Chondrocyte (in vitro differentiated cells): ENCODE measurements at regions not wholly inside any gene's neighbourhood (a gene's known extent, or its start where the extent isn't known, plus 50 kb on each side); places are given as distances from the start of the nearest gene placed in this dataset.

ENCODE experiments used
- DNase-seq: peaks from one replicate; pipeline ENCODE4 v3.0.0; 2021; ENCODE audit warnings: mixed read lengths, low spot score
- H3K27ac Mint-ChIP-seq: one replicate; pipeline ENCODE4 v1.8.0; 2021; ENCODE audit warnings: mild to moderate bottlenecking, moderate library complexity, mixed read lengths; ENCODE audit not compliant: unreplicated experiment
- H3K27me3 Mint-ChIP-seq: 2 replicates; pipeline ENCODE4 v1.8.0; 2021; ENCODE audit warnings: low read depth, mixed read lengths
- H3K36me3 Mint-ChIP-seq: 2 replicates; pipeline ENCODE4 v1.8.0; 2021; ENCODE audit warnings: low read depth, mixed read lengths
- H3K4me1 Mint-ChIP-seq: 2 replicates; pipeline ENCODE4 v1.8.0; 2021; ENCODE audit warnings: low read depth, mild to moderate bottlenecking, mixed read lengths
- H3K4me3 Mint-ChIP-seq: one replicate; pipeline ENCODE4 v1.8.0; 2021; ENCODE audit warnings: mild to moderate bottlenecking, moderate library complexity, mixed read lengths; ENCODE audit not compliant: unreplicated experiment
- H3K9me3 Mint-ChIP-seq: 2 replicates; pipeline ENCODE4 v1.8.0; 2021; ENCODE audit warnings: low read depth, mixed read lengths
- TF ChIP-seq, protein P1 (sequence below): fragments of 200-600 bp; sonication (generic); IDR thresholded peaks from 2 replicates; pipeline ENCODE4 v1.5.0; 2021; ENCODE audit warnings: antibody characterized with exemption, mild to moderate bottlenecking, moderate library complexity

DNA sequence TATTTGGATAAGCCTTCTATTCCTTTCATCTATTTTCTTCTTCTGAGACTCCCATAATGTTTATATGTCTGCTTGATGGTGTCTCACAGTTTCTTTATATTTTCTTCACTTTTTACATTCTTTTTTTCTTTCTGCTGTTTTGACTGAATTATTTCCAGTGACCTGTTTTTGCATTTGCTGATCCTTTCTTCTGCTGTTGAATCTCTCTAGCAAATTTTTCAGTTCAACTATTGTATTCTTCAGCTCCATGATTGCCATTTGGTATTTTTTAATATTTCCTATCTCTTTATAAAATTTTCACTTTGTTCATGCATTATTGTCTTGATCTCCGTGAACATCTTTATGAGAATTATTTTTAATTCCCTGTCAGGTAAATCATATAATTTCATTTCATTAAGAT is 122.3 kb upstream of the ST6GALNAC5 start:
- peaks cover 35% of the 10 kb centered on the region for H3K9me3 Mint-ChIP-seq
- TF ChIP-seq, protein P1, sequence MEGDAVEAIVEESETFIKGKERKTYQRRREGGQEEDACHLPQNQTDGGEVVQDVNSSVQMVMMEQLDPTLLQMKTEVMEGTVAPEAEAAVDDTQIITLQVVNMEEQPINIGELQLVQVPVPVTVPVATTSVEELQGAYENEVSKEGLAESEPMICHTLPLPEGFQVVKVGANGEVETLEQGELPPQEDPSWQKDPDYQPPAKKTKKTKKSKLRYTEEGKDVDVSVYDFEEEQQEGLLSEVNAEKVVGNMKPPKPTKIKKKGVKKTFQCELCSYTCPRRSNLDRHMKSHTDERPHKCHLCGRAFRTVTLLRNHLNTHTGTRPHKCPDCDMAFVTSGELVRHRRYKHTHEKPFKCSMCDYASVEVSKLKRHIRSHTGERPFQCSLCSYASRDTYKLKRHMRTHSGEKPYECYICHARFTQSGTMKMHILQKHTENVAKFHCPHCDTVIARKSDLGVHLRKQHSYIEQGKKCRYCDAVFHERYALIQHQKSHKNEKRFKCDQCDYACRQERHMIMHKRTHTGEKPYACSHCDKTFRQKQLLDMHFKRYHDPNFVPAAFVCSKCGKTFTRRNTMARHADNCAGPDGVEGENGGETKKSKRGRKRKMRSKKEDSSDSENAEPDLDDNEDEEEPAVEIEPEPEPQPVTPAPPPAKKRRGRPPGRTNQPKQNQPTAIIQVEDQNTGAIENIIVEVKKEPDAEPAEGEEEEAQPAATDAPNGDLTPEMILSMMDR = no peak
- H3K4me3 Mint-ChIP-seq = no peak overlapping the region
- no peaks in the 10 kb centered on the region for H3K4me1 Mint-ChIP-seq
- no peak for DNase-seq
- peaks cover 9% of the 10 kb centered on the region for H3K27me3 Mint-ChIP-seq
- H3K27ac Mint-ChIP-seq = no peak overlapping the region
- peaks cover 14% of the 10 kb centered on the region for H3K36me3 Mint-ChIP-seq

DNA sequence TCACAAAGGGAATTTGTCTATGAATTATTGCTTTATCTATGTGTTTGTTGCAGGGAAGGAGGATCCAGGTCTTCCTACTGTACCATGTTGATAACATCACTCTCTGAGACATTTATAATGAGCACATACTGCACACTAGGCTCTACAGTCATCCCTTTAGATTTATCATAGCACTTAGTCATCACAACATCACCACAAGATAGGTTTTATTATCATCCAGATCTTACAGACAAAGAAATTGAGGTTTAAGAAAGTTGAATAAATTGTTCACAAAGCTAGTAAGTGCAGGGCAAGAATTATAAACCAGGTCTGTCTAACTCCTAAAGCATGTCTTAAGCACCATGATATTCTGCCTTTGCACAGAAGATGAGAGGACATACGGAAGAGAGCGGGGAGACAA is 121.1 kb upstream of the ST6GALNAC5 start:
- no peak overlapping the region for H3K27ac Mint-ChIP-seq
- peaks cover 10% of the 10 kb centered on the region for H3K36me3 Mint-ChIP-seq
- H3K27me3 Mint-ChIP-seq = peaks cover 12% of the 10 kb centered on the region
- H3K9me3 Mint-ChIP-seq = peaks cover 31% of the 10 kb centered on the region
- H3K4me3 Mint-ChIP-seq = no peak overlapping the region
- no peaks in the 10 kb centered on the region for H3K4me1 Mint-ChIP-seq
- no peak for DNase-seq
- TF ChIP-seq, protein P1 = no peak

DNA sequence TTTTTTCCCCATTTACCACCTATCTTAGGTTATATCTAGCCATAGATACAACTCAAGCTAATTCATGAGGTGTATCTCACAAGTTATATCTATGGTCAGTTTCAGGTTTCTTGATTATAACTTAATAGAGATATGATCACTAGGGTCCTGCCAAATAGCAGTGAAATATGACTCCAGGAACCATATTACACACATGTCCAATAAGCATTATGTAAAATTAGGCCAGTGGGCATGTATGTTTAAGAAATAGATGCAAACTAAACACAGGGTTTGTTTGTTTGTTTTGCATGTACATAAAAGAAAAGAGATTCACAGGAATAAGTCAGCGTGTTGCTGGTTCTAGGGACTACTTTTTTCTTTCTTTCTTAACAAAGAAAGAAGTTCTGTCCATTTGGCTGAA is 112.5 kb upstream of the ST6GALNAC5 start:
- no peak overlapping the region for H3K4me3 Mint-ChIP-seq
- H3K9me3 Mint-ChIP-seq = no peaks in the 10 kb centered on the region
- peaks cover 25% of the 10 kb centered on the region for H3K27me3 Mint-ChIP-seq
- no peaks in the 10 kb centered on the region for H3K36me3 Mint-ChIP-seq
- no peaks in the 10 kb centered on the region for H3K4me1 Mint-ChIP-seq
- no peak overlapping the region for H3K27ac Mint-ChIP-seq
- TF ChIP-seq, protein P1 = no peak
- DNase-seq = no peak

DNA sequence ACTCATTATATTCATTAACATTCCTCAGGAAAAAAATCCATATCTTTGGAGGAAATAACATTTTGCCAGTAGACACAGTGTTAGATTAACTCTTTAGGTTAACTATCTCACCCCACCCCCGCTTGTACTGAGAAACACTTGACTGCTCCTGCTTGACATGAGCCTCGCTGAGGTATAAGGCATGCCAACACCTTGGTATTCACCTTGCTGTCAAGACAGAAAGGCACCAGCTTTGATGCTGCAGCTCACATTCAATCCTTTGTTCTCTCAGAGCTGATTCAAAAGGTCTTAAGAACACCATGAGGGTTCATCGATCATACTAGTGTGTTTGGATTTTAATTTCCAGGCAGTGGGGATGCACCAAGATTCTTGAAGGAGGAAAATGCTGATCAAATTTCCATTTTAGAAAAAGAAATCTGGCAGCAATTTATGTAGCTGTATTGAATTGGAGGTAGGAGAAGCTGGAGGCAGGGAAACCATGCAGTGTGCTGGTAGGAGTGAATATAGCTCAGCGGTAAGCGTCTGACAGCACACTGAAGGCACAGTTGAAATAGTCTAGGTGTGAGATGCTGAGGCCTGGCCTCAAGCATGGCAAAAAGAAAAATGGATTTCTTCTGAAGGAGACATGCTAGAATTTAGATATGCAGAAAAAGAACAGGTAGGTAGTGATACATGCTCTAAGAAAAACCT is 108.0 kb upstream of the ST6GALNAC5 start:
- no peak overlapping the region for H3K4me3 Mint-ChIP-seq
- DNase-seq = no peak
- H3K4me1 Mint-ChIP-seq = no peaks in the 10 kb centered on the region
- no peak overlapping the region for H3K27ac Mint-ChIP-seq
- no peaks in the 10 kb centered on the region for H3K36me3 Mint-ChIP-seq
- no peaks in the 10 kb centered on the region for H3K9me3 Mint-ChIP-seq
- TF ChIP-seq, protein P1 = no peak
- H3K27me3 Mint-ChIP-seq = peaks cover 9% of the 10 kb centered on the region

DNA sequence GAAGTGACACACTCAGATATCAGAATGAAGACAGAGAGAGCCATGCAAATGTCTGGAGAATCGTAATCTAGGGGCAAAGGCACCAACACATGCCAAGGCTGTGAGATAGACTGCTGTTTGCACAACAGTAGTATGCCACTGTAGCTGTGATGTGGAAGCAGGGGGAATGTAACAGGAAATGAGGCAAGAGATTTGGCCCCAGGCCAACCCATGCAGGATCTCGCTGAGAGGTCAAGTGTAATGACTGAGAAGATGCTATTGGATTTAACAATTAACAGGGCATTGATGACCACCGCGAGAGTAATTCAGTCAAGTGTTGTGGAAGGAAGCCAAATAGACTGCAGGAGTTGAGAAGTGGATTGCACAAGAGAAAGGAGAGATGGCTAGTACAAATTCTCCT is 107.3 kb upstream of the ST6GALNAC5 start:
- Mint-ChIP-seq H3K4me3 (no peak overlapping the region), H3K4me1 (no peaks in the 10 kb centered on the region), H3K36me3 (no peaks in the 10 kb centered on the region), H3K27ac (no peak overlapping the region), H3K27me3 (peaks cover 12% of the 10 kb centered on the region), H3K9me3 (no peaks in the 10 kb centered on the region)
- peak; percentile 65 for DNase-seq
- TF ChIP-seq, protein P1 = no peak
